HG02852 (cell line): ENCODE measurements at regions not wholly inside any gene's neighbourhood (a gene's known extent, or its start where the extent isn't known, plus 50 kb on each side); places are given as distances from the start of the nearest gene placed in this dataset.

Experiments used
- ATAC-seq: cut with Tn5 transposase; IDR thresholded peaks from one replicate; pipeline ENCODE4 v1.9.1; 2021; ENCODE audit warnings: mild to moderate bottlenecking, moderate library complexity; ENCODE audit not compliant: unreplicated experiment

DNA sequence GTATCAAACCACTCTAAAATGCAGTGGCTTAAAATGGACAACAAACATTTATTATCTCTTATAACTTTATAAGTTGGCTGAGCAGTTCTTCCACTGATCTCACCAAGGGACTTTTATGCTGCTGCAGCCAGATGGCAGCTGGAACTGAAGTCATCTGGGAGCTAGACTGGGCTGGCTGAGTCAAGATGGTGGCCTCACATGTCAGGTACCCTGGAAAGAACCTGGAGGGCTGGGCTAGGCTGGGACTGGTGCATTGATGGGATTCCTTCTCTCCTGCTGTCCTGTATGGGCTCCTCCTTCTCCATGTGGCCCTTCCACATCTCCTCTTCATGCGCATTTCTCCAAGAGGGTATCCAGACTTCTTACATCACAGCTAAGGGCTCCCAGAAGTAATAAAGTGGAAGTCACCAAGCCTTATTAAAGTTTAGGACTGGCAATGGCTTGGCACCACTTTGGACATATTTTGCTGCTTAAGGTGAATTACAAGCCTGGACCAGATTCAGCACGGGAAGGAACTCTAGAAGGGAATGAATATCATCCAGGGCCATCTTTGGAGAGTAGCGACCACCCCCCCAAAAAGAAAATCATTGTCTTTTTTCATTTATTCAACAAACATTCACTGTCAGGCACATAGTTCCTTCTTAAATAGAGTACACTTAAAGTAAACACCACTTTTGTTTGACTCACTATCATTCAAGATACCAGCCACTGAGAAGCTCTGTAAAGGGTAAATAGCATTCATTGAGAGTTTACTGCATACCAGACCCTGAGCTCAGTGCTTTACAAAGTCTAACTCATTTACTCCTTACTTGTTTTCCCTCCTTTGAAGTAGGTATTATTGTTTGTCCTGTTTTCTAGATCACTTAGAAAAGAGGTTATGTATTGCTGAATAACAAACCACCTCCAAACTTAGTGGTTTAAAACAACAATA lies 138.0 kb downstream of the ZFP36L2 start:
- no peak for ATAC-seq

GRCh38 chr2:43087413-43087812 lies 139.0 kb downstream of the ZFP36L2 start:
- ATAC-seq: no peak

DNA sequence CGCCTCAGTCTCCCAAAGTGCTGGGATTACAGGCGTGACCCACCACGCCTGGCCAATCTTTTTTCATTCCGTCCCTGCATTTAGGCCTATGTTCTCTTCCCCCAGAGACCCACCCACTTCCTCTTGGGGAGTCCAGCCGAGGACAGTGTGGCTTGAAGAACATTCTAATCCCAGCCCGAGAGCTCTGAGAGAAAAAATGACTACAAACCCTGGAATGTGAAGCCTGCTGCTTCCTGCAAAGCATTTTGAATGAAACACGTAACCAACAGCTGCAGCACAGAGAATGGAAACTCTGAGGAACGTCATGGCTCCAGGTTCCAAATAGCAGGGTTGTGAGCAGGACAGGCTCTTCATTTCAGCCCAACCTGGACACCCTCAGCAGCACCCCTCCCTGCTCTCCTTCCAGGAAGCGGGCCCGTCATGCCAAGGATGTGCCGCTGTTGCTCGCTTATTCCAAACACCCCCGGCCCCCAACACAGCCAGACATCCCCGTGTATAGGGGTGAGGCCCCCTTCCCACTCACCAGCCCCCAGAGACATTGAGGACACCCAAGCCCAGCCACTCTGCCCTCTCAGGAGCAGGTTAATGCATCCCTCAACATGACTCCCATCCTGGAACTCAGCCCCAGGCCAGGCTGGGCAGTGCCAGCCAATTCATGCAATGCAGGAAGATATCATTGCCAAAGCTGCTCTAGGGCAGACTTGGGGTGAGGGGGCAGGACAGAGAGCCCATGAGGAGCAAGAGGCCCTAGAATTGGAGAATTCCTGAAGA lies 139.8 kb downstream of the ZFP36L2 start:
- ATAC-seq: no peak

DNA sequence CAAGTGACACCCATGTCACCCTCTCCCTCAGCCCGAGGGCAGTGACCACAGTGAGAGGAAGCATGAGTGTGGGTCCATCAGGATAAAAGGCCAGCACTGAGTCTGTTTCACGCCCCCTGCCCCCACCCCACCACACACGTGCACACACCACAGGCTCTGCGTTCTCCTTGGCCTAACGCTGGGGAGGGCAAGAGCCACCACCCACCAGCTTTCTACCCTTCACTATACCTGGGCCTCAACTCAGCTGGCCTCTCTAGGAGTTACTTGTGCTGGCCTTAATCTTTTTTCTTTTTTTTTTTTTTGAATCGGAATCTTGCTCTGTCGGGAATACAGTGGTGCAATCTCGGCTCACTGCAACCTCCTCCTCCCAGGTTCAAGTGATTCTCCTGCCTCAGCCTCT lies 140.5 kb downstream of the ZFP36L2 start:
- no peak for ATAC-seq

GRCh38 chr2:43085505-43085904 lies 140.9 kb downstream of the ZFP36L2 start:
- no peak for ATAC-seq

DNA sequence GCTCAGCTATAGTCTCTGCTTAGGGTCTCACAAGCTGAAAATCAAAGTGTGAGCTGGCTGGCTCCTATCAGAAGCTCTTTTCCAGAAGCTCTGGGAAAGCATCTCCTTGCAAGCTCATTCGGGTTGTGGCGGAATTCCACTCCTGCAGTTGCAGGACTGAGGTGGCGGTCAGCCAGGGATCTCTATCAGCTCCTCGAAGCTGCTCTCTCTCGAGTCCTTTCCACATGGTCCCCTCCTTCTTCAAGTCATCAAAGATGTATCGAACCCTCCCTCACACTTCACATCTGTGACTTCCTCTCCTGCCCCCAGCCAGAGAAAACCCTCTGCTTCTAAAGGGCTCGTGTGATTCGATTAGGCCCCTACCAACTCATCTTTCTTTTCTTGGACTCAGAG lies 141.7 kb downstream of the ZFP36L2 start:
- no peak for ATAC-seq

DNA sequence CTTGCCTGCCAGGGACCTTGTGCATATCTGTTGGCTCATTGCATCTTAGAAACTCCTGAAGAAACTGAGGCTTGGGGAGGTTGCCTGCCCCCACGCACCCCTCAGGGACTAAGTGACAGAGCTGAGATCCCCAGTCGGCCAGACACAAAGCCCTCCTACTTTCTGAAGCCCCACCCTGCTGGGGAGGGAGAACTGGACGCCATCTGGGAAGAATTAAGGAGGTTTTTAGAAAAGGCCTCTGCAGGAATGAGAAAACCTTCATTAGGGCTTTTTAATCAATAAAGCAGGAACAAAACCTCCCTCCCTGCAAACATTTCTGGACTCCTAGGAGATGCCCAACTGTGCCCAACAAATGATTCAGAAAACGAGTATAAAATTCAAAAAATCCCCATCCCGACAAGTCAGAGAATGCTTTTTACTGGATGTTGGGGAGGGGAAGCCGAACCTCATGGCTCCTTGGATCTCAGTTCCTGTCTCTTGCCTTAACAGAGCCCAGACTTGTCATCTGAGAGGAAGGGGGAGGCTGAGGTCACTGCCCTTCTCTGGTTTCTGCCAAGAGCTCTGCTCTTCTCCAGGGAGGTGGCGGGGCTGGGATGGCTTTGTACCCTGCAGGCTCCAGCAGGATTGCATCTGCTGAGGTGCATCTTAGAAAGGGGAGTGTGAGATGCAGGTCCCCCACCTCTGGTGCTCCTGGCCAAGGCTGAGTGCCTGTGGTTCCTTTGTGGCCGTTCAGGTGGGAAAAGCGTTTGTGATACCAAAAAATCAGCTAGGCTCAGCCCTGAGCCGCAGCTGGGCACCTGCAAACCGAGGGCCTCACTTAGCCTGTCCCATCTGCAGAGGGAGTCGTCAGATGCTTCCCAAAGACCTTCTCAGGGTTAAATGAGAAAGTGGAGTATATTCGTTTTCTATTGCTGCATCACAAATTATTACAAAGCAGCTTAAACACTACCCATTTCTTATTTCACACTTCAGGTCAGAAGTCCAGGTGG lies 142.4 kb downstream of the ZFP36L2 start:
- ATAC-seq: no peak

DNA sequence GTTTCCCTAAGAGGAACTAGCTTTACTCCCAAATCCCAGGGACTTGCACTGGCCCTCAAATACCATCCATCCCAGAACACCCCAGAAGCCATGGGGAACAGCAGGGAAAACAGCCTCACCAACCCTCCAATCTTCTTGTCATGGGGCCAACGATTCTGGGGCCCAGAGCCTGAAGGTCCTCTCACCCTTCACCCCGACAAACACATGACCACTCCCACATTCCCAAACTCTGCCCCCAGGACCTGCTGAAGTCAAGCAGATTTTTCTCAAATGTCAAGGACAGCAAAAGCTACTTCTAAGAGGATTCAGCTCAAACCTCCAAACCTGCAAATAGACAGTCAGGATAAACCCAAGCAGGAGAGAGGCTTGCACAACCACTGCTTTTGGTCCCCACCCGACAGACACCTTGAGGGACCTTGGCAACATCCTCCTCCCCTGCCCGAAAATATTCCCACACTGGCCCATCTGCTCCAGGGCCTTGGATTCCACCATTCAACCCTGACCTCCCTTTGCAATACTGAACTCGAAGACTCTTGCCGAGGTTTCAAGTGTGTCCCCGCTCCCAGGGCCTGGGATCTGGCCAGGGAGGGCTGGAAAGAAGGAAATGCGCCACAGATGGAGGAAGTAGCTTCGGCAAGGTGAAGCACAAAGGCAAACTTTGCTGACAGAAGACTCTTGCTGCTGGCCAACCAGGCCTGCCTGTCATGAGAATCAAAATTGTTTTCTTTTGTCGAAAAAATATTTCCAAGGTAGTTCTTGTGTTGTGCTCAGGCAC lies 143.3 kb downstream of the ZFP36L2 start:
- no peak for ATAC-seq

DNA sequence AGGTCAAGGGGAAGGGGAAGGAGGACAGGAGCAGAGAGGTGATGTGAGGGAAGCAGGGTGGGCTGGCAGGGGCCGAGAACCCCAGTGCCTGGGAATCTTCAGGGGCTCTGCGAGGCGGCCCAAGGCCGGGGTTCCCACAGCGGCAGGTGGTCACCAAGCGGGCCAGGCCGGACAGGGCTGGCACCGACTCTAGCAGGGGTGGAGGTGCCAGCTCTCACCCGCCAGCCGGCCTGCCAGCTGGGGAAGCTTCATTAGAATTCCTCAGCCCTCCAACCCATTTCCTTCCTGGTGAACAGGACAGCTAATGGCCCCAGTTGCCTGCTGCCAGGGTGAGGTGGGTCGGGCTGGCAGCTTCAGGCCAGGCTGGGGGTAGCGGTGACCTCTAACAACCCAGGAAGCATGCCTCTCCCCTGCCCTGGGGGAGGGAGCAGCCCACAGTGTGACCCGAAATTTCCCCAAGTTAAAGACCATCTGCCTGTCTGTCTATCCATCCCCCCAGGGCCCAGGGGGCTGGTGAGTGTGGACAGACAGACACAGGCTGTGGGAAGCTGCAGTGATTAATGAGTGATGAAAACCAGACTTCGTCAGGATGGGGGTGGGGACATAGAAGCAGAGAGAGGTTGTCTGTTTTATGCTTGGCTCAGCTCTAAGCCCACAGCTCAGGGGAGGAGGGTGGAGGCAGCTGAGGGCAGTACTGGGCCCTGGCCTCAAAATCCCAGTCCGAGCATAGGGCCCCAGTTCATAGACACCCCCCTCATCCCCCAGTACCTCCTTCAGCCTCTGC lies 144.1 kb downstream of the ZFP36L2 start:
- no peak for ATAC-seq

- no peak for ATAC-seq
Observed at GRCh38 chr2:43081131-43081765, 145.2 kb downstream of the ZFP36L2 start.

GRCh38 chr2:43080571-43081021 lies 145.8 kb downstream of the ZFP36L2 start:
- ATAC-seq: no peak

GRCh38 chr2:43078781-43079755 lies 147.3 kb downstream of the ZFP36L2 start:
- no peak for ATAC-seq

- ATAC-seq: no peak
Observed at GRCh38 chr2:43078301-43078700, 148.1 kb downstream of the ZFP36L2 start.

- ATAC-seq: no peak
Observed at GRCh38 chr2:43077876-43078275, 148.5 kb downstream of the ZFP36L2 start.

GRCh38 chr2:43076676-43077075 lies 149.7 kb downstream of the ZFP36L2 start:
- ATAC-seq: no peak

DNA sequence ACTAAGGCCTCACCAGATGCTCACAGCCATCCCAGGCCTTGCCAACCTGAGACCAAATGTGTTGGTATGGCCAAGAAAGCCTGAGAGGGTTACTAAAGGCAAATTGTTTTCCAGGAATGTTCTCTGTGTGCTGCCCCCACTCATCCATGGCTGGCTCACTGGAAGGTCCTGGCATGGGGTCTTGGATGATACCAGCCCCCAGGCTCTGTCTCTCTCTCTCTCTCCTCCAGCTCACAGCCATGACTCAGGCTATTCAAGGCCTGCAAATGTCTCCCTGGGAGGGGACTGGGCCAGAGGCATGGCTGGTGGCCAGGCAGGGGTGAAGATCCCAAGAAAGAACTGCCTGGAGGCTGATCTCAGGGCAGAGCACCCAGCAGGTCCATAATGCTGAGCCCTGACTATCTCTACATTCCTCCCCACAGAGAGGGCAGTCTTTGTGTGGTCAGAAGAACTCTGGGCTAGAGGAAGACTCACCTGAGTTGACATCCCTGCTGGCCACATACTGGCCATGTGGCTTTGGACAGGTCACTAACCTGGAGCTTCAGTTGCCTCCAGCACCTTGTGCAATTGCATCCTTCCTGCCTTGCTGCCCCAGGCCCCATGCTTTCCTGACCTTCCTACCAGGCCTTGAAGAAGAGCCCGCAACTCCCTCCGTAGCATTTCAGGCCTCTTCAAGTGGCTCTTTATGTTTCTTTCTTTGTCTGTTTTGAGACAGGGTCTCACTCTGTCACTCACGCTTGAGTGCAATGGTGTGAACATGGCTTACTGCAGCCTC lies 150.4 kb downstream of the ZFP36L2 start:
- ATAC-seq: no peak
